Activated CD4-positive, alpha-beta T cell treated with anti-CD3 and anti-CD28 coated beads for 4 hours (primary cell): ENCODE measurements at regions not wholly inside any gene's neighbourhood (a gene's known extent, or its start where the extent isn't known, plus 50 kb on each side); places are given as distances from the start of the nearest gene placed in this dataset.
"Not testable (repeated sequence)": the region's sequence is repeated elsewhere in the genome, so short reads cannot be mapped to it uniquely, and the experiment has no call there.

Experiments
- DNase-seq, 2 donors: peaks; one replicate each; pipeline ENCODE4 v3.0.0-alpha.2; 2020

- DNase-seq = no peak
These were observed 70.7 kb downstream of the CETN3 start for GRCh38 chr5:90338712-90339372.

GRCh38 chr5:90337449-90338052 is 72.0 kb downstream of the CETN3 start:
- no peak for DNase-seq

- DNase-seq = no peak
These were observed 72.8 kb downstream of the CETN3 start for GRCh38 chr5:90336752-90337151.

GRCh38 chr5:90334741-90335140 is 74.8 kb downstream of the CETN3 start:
- DNase-seq = no peak

GRCh38 chr5:90329911-90330310 is 79.6 kb downstream of the CETN3 start:
- no peak for DNase-seq

GRCh38 chr5:90326995-90327394 is 82.6 kb downstream of the CETN3 start:
- no peak for DNase-seq

- no peak for DNase-seq
These were observed 84.5 kb downstream of the CETN3 start for GRCh38 chr5:90325093-90325492.

- not testable (repeated sequence) for DNase-seq
These were observed 89.2 kb downstream of the CETN3 start for GRCh38 chr5:90320348-90320747.

GRCh38 chr5:90312027-90312426 is 97.5 kb downstream of the CETN3 start:
- DNase-seq = no peak

GRCh38 chr5:90311401-90311800 is 98.2 kb downstream of the CETN3 start:
- no peak for DNase-seq

- no peak for DNase-seq
These were observed 100.6 kb downstream of the CETN3 start for GRCh38 chr5:90308787-90309585.

- DNase-seq = no peak
These were observed 101.8 kb downstream of the CETN3 start for GRCh38 chr5:90307782-90308181.

- DNase-seq = no peak
These were observed 102.2 kb downstream of the CETN3 start for GRCh38 chr5:90307322-90307721.

GRCh38 chr5:90306613-90307012 is 102.9 kb downstream of the CETN3 start:
- DNase-seq = no peak

GRCh38 chr5:90305041-90305720 is 104.4 kb downstream of the CETN3 start:
- no peak for DNase-seq

- no peak for DNase-seq
These were observed 108.3 kb downstream of the CETN3 start for GRCh38 chr5:90301248-90301647.

GRCh38 chr5:90297045-90297764 is 112.4 kb downstream of the CETN3 start:
- DNase-seq = no peak

GRCh38 chr5:90294604-90295003 is 115.0 kb downstream of the CETN3 start:
- DNase-seq = no peak

GRCh38 chr5:90293931-90294330 is 115.6 kb downstream of the CETN3 start:
- DNase-seq = no peak

GRCh38 chr5:90290648-90291047 is 118.9 kb downstream of the CETN3 start:
- DNase-seq = no peak

GRCh38 chr5:90289837-90290236 is 119.7 kb downstream of the CETN3 start:
- no peak for DNase-seq

GRCh38 chr5:90287036-90287435 is 122.5 kb downstream of the CETN3 start:
- no peak for DNase-seq

- no peak for DNase-seq
These were observed 124.0 kb downstream of the CETN3 start for GRCh38 chr5:90285581-90285980.
